Natural killer cell (primary cell): ENCODE measurements at regions not wholly inside any gene's neighbourhood (a gene's known extent, or its start where the extent isn't known, plus 50 kb on each side); places are given as distances from the start of the nearest gene placed in this dataset.

ENCODE experiments used
- ATAC-seq, 3 donors: fragments of 150-1000 bp in 2 of 3; fragments of 200-7000 bp in 1 of 3; cut with Tn5 transposase; 1 replicate in 1 of 3; 2 replicates in 2 of 3; pipeline ENCODE4 v1.10.0; 2021; ENCODE audit warnings: mild to moderate bottlenecking in 2 of 3, moderate library complexity in 2 of 3
- DNase-seq, 2 donors: peaks; one replicate each; pipeline versions ENCODE4 v3.0.0 to v3.0.0-alpha.2; 2013 to 2021; ENCODE audit warnings: mixed read lengths in 1 of 2
- H3K27ac ChIP-seq: one replicate; pipeline ENCODE4 v1.5.1; 2013; ENCODE audit warnings: mild to moderate bottlenecking, low read length
- H3K27me3 ChIP-seq: one replicate; pipeline ENCODE4 v1.6.1; 2013; ENCODE audit warnings: low read length; ENCODE audit not compliant: control insufficient read depth, insufficient read depth
- H3K36me3 ChIP-seq: one replicate; pipeline ENCODE4 v1.6.1; 2013; ENCODE audit warnings: low read length; ENCODE audit not compliant: control insufficient read depth, insufficient read depth
- H3K4me1 ChIP-seq: one replicate; pipeline ENCODE4 v1.6.1; 2013; ENCODE audit warnings: low read length; ENCODE audit not compliant: control insufficient read depth, insufficient read depth
- H3K4me3 ChIP-seq: one replicate; pipeline ENCODE4 v1.5.1; 2013; ENCODE audit warnings: low read length
- H3K9me3 ChIP-seq: one replicate; pipeline ENCODE4 v1.6.1; 2013; ENCODE audit warnings: low read length; ENCODE audit not compliant: control insufficient read depth, insufficient read depth
- H3K27ac Mint-ChIP-seq, 2 donors: one replicate each; pipeline ENCODE4 v1.8.0; 2022; ENCODE audit warnings: mild to moderate bottlenecking in 2 of 2, mixed read lengths in 2 of 2, moderate library complexity in 1 of 2
- H3K27me3 Mint-ChIP-seq, 2 donors: one replicate each; pipeline ENCODE4 v1.8.0; 2022; ENCODE audit warnings: low read depth in 2 of 2, mixed read lengths in 2 of 2
- H3K36me3 Mint-ChIP-seq: one replicate; pipeline ENCODE4 v1.8.0; 2022; ENCODE audit warnings: mixed read lengths
- H3K4me1 Mint-ChIP-seq, 2 donors: one replicate each; pipeline ENCODE4 v1.8.0; 2022; ENCODE audit warnings: mixed read lengths in 2 of 2
- H3K4me3 Mint-ChIP-seq: one replicate; pipeline ENCODE4 v1.8.0; 2022; ENCODE audit warnings: mild to moderate bottlenecking, moderate library complexity, mixed read lengths
- H3K9me3 Mint-ChIP-seq, 2 donors: one replicate each; pipeline ENCODE4 v1.8.0; 2022; ENCODE audit warnings: mixed read lengths in 2 of 2
- WGBS: methylation state at CpG from one replicate; pipeline ENCODE4 v1.1.7; 2013; ENCODE audit warnings: missing lambda C conversion rate; ENCODE audit not compliant: insufficient coverage; 5-methylcytosine and 5-hydroxymethylcytosine counted together
- intact Hi-C: fragments of 100-400 bp; cut with micrococcal nuclease; formaldehyde crosslinking; loops from one replicate; pipeline ENCODE4 v1.14.2; 2022
- TF ChIP-seq, protein P1 (sequence below): fragments of 200-600 bp; IDR thresholded peaks from one replicate; pipeline ENCODE4 v1.8.0; 2022; ENCODE audit warnings: antibody characterized with exemption

DNA sequence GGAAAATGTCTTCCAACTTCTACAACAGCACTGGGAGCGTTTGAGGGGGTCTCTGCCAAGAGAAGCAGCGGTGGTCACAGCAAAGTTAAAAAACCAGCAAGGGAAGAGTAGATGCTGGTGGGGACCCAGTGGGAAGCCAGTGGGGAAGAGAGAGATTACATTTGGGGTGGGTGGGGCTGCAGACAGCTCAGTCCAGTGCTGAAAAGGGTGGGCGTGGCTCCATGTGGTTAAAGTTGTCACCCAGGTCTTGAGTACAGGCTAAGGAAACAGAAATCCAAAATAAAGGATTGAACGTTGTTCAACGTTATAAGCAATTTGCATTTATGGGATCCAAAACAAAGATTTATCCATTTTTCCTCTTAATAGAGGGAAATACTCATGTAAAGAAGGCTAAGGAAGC lies 106.3 kb upstream of the LY86 start:
- Histone ChIP-seq H3K27ac (no peak overlapping the region), H3K9me3 (no peaks in the 10 kb centered on the region), H3K36me3 (no peaks in the 10 kb centered on the region), H3K4me1 (no peaks in the 10 kb centered on the region), H3K4me3 (no peak overlapping the region), H3K27me3 (no peaks in the 10 kb centered on the region)
- peaks cover 33 to 54% of the 10 kb centered on the region in 2 donors for H3K27me3 Mint-ChIP-seq
- intact Hi-C loops, result no loop called here
- H3K36me3 Mint-ChIP-seq, result no peaks in the 10 kb centered on the region
- 85% methylated on average over 5 of the region's 5 CpGs for WGBS
- no peak overlapping the region for H3K4me3 Mint-ChIP-seq
- ATAC-seq, result no peak
- H3K4me1 Mint-ChIP-seq, result peaks cover 0 to 4% of the 10 kb centered on the region in 2 donors
- TF ChIP-seq, protein P1, sequence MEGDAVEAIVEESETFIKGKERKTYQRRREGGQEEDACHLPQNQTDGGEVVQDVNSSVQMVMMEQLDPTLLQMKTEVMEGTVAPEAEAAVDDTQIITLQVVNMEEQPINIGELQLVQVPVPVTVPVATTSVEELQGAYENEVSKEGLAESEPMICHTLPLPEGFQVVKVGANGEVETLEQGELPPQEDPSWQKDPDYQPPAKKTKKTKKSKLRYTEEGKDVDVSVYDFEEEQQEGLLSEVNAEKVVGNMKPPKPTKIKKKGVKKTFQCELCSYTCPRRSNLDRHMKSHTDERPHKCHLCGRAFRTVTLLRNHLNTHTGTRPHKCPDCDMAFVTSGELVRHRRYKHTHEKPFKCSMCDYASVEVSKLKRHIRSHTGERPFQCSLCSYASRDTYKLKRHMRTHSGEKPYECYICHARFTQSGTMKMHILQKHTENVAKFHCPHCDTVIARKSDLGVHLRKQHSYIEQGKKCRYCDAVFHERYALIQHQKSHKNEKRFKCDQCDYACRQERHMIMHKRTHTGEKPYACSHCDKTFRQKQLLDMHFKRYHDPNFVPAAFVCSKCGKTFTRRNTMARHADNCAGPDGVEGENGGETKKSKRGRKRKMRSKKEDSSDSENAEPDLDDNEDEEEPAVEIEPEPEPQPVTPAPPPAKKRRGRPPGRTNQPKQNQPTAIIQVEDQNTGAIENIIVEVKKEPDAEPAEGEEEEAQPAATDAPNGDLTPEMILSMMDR, result no peak
- H3K27ac Mint-ChIP-seq, result no peak overlapping the region
- DNase-seq, result no peak
- H3K9me3 Mint-ChIP-seq, result no peaks in the 10 kb centered on the region

DNA sequence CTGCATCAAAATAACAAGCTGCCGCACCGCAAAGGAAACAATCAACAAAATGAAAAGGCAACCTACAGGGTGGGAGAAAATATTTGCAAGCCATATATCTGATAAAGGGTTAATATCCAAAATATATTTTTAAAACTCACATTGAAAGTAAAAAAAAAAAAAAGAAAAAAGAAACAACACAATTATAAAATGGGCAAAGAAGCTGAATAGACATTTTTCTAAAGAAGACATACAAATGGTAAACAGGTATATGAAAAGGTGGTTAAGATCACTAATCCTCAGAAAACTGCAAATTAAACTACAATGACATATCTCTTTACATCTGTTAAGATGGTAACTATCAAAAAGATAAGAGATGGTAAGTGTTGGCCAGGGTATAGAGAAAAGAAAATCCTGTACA lies 105.4 kb upstream of the LY86 start:
- intact Hi-C loops, result no loop called here
- Histone ChIP-seq H3K27ac (no peak overlapping the region), H3K27me3 (no peaks in the 10 kb centered on the region), H3K36me3 (no peaks in the 10 kb centered on the region), H3K9me3 (no peaks in the 10 kb centered on the region), H3K4me3 (no peak overlapping the region), H3K4me1 (no peaks in the 10 kb centered on the region)
- H3K4me1 Mint-ChIP-seq, result peaks cover 0 to 4% of the 10 kb centered on the region in 2 donors
- H3K36me3 Mint-ChIP-seq, result no peaks in the 10 kb centered on the region
- no peak for ATAC-seq
- H3K27me3 Mint-ChIP-seq, result peaks cover 29 to 45% of the 10 kb centered on the region in 2 donors
- no peak overlapping the region for H3K27ac Mint-ChIP-seq
- TF ChIP-seq, protein P1, result no peak
- no peak for DNase-seq
- no peaks in the 10 kb centered on the region for H3K9me3 Mint-ChIP-seq
- WGBS, result no CpG with 5 or more reads among the region's 2 CpGs
- H3K4me3 Mint-ChIP-seq, result no peak overlapping the region

DNA sequence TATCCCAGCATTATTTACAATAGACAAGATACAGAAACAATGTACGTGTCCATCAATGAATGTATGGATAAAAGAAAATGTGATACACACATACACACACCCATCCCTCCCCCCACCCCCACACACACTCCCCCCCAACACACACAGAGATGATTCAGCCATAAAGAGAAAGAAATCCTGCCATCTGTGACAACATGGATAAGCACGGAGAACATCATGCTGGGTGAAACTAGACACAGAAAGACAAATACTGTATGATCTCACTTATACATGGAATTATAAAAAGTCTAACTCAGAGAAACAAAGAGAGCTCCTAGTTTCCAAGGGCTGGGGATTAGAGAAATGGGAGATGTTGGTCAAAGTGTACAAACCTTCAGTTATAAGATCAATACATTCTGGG lies 104.8 kb upstream of the LY86 start:
- Histone ChIP-seq H3K27ac (no peak overlapping the region), H3K4me1 (no peaks in the 10 kb centered on the region), H3K27me3 (no peaks in the 10 kb centered on the region), H3K4me3 (no peak overlapping the region), H3K9me3 (no peaks in the 10 kb centered on the region), H3K36me3 (no peaks in the 10 kb centered on the region)
- H3K4me1 Mint-ChIP-seq, result peaks cover 0 to 4% of the 10 kb centered on the region in 2 donors
- DNase-seq (no peak), ATAC-seq (no peak)
- H3K27me3 Mint-ChIP-seq, result peaks cover 26 to 39% of the 10 kb centered on the region in 2 donors
- TF ChIP-seq, protein P1, result no peak
- intact Hi-C loops, result no loop called here
- no CpG with 5 or more reads among the region's 2 CpGs for WGBS
- no peak overlapping the region for H3K27ac Mint-ChIP-seq
- no peak overlapping the region for H3K4me3 Mint-ChIP-seq
- H3K9me3 Mint-ChIP-seq, result no peaks in the 10 kb centered on the region
- no peaks in the 10 kb centered on the region for H3K36me3 Mint-ChIP-seq

DNA sequence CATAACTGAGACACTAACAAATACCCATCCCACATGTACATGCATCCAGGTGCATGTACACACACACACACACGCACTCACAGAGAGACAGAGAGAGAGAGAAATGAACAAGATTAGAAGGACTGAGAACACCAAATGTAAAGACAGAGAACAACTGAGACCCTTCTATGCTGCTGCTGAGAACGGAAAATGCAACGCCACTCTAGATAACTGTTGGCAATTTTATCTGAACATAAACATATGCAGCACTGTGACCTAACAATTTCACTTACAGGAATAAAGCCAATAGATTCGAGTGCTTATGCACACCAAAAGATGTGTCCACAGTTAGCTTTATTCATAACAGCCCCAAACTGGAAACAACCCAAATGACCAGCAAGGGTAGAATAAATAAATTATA lies 103.8 kb upstream of the LY86 start:
- no peak overlapping the region for H3K4me3 ChIP-seq
- H3K27me3 Mint-ChIP-seq, result peaks cover 23 to 29% of the 10 kb centered on the region in 2 donors
- ATAC-seq (no peak), DNase-seq (no peak)
- H3K4me1 ChIP-seq, result no peaks in the 10 kb centered on the region
- no peak overlapping the region for H3K4me3 Mint-ChIP-seq
- intact Hi-C loops, result no loop called here
- TF ChIP-seq, protein P1, result no peak
- H3K27ac ChIP-seq, result no peak overlapping the region
- no peaks in the 10 kb centered on the region for H3K9me3 ChIP-seq
- H3K4me1 Mint-ChIP-seq, result peaks cover 0 to 4% of the 10 kb centered on the region in 2 donors
- 82% methylated on average over 4 of the region's 4 CpGs for WGBS
- no peak overlapping the region for H3K27ac Mint-ChIP-seq
- H3K27me3 ChIP-seq, result no peaks in the 10 kb centered on the region
- no peaks in the 10 kb centered on the region for H3K9me3 Mint-ChIP-seq
- H3K36me3 ChIP-seq, result no peaks in the 10 kb centered on the region
- H3K36me3 Mint-ChIP-seq, result no peaks in the 10 kb centered on the region
